Immature natural killer cell (primary cell): ENCODE measurements at regions not wholly inside any gene's neighbourhood (a gene's known extent, or its start where the extent isn't known, plus 50 kb on each side); places are given as distances from the start of the nearest gene placed in this dataset.

ENCODE experiments used
- DNase-seq, 3 donors: peaks; one replicate each; pipeline ENCODE4 v3.0.0; 2022; ENCODE audit warnings: mixed read lengths in 1 of 3
- H3K27ac Mint-ChIP-seq, 6 donors: one replicate each; pipeline ENCODE4 v1.8.0; 2020; ENCODE audit warnings: mixed read lengths in 6 of 6, mild to moderate bottlenecking in 5 of 6, inconsistent platforms in 4 of 6, moderate library complexity in 3 of 6
- H3K27me3 Mint-ChIP-seq, 3 donors: one replicate each; pipeline ENCODE4 v1.8.0; 2020 to 2021; ENCODE audit warnings: low read depth in 3 of 3, mild to moderate bottlenecking in 3 of 3, mixed read lengths in 3 of 3, moderate library complexity in 3 of 3, inconsistent platforms in 1 of 3
- H3K36me3 Mint-ChIP-seq, 3 donors: one replicate each; pipeline ENCODE4 v1.8.0; 2020; ENCODE audit warnings: mixed read lengths in 3 of 3, inconsistent platforms in 2 of 3, mild to moderate bottlenecking in 2 of 3
- H3K4me1 Mint-ChIP-seq, 2 donors: one replicate each; pipeline ENCODE4 v1.8.0; 2020; ENCODE audit warnings: inconsistent platforms in 2 of 2, mild to moderate bottlenecking in 2 of 2, mixed read lengths in 2 of 2, moderate library complexity in 1 of 2
- H3K4me3 Mint-ChIP-seq, 5 donors: one replicate each; pipeline ENCODE4 v1.8.0; 2020; ENCODE audit warnings: mild to moderate bottlenecking in 5 of 5, mixed read lengths in 5 of 5, inconsistent platforms in 3 of 5, moderate library complexity in 3 of 5
- H3K9me3 Mint-ChIP-seq, 6 donors: one replicate each; pipeline ENCODE4 v1.8.0; 2020; ENCODE audit warnings: mild to moderate bottlenecking in 6 of 6, mixed read lengths in 6 of 6, inconsistent platforms in 4 of 6, moderate library complexity in 3 of 6

- no peaks in the 10 kb centered on the region for H3K9me3 Mint-ChIP-seq
Measured at GRCh38 chr7:22550514-22551030, 50.6 kb upstream of the STEAP1B start.

DNA sequence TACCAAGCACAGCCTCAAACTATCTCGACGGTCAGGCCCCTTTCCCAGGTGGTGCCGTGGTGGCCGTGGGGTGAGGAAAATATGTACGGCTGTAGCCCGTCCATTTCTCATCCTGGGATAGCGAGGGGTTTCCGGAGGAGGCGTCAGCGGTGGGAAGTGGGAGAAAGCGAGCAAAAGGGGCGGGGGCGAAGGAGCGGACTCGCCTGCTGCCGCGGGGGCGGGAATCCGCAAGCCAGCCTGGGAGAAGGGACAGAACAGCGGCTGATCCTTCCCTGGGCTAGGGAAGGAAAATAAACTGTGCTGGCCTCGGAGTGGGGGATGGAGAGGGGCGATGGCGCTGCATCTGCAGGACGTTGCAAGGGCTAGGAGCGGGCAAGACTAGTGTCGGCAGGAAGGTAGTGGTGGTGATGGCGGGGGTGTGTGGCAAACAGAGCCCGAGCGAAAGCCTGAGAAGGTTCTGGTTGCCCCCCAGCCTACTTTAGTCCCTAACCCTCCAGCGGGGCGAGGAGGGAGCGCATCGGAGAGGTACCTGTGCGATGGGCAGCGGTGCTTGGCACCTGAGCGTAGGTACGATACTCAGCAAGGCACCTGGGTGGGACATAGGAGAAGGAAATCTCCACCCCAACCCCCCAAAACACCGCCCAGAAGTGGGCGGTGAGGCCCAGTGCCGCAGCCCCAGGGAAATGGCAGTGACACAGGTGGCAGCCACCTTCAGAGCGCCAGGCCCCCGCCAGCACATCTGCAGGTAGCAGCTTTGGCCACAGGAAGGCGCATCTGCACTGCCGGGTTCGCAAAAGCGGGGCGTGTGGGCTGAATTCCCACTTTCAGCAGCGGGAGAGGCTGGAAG lies 49.9 kb upstream of the STEAP1B start:
- DNase-seq: peak in 1 of 3 donors; percentile 6
- H3K36me3 Mint-ChIP-seq: no peaks in the 10 kb centered on the region
- H3K27ac Mint-ChIP-seq: no peak overlapping the region
- H3K4me3 Mint-ChIP-seq: peak overlapping the region in 2 of 5 donors; percentile 48 to 51
- peaks cover 6 to 11% of the 10 kb centered on the region in 2 donors for H3K4me1 Mint-ChIP-seq
- no peaks in the 10 kb centered on the region for H3K9me3 Mint-ChIP-seq
- H3K27me3 Mint-ChIP-seq: peaks cover 2 to 23% (median 6%) of the 10 kb centered on the region in 3 donors

More at GRCh38 chr7:22550514-22551030, 50.6 kb upstream of the STEAP1B start:
- Mint-ChIP-seq H3K27ac (no peak overlapping the region), H3K4me3 (no peak overlapping the region), H3K36me3 (no peaks in the 10 kb centered on the region), H3K4me1 (peaks cover 6 to 11% of the 10 kb centered on the region in 2 donors), H3K27me3 (peaks cover 2 to 23% (median 6%) of the 10 kb centered on the region in 3 donors)
- no peak for DNase-seq
